Activated CD4-positive, alpha-beta T cell treated with anti-CD3 and anti-CD28 coated beads for 36 hours (primary cell): ENCODE measurements at regions not wholly inside any gene's neighbourhood (a gene's known extent, or its start where the extent isn't known, plus 50 kb on each side); places are given as distances from the start of the nearest gene placed in this dataset.

ENCODE experiments used
- ATAC-seq: fragments of 200-7000 bp; cut with Tn5 transposase; one replicate; pipeline ENCODE4 v1.10.0; 2021; ENCODE audit warnings: mild to moderate bottlenecking, moderate library complexity
- CTCF ChIA-PET: fragments of 350-600 bp; sonication (Branson Sonifier 250); formaldehyde crosslinking; loops from one replicate; lab custom pipeline; 2021; ENCODE audit warnings: antibody characterized with exemption; lab: Charles Lee
- POLR2A ChIA-PET: fragments of 350-600 bp; sonication (Branson Sonifier 250); formaldehyde crosslinking; loops from one replicate; lab custom pipeline; 2021; ENCODE audit warnings: antibody characterized with exemption, inconsistent platforms; lab: Charles Lee
- DNase-seq: peaks from one replicate; pipeline ENCODE4 v3.0.0-alpha.2; 2020
- H3K27ac Mint-ChIP-seq: one replicate; pipeline ENCODE4 v1.8.0; 2021; ENCODE audit warnings: mixed read lengths
- H3K27me3 Mint-ChIP-seq: one replicate; pipeline ENCODE4 v1.8.0; 2021; ENCODE audit warnings: mixed read lengths
- H3K36me3 Mint-ChIP-seq: one replicate; pipeline ENCODE4 v1.8.0; 2021; ENCODE audit warnings: low read depth, mixed read lengths
- H3K4me1 Mint-ChIP-seq: one replicate; pipeline ENCODE4 v1.8.0; 2021; ENCODE audit warnings: mixed read lengths
- H3K4me3 Mint-ChIP-seq: one replicate; pipeline ENCODE4 v1.8.0; 2021; ENCODE audit warnings: mild to moderate bottlenecking, moderate library complexity, mixed read lengths
- H3K9me3 Mint-ChIP-seq: one replicate; pipeline ENCODE4 v1.8.0; 2021; ENCODE audit warnings: low read depth, mixed read lengths
- intact Hi-C, 2 experiments: fragments of 100-400 bp; cut with DNase I in 1 of 2; cut with micrococcal nuclease in 1 of 2; formaldehyde crosslinking; loops; one replicate each; pipeline versions ENCODE4 v1.14.2 to v1.15.1; 2022 to 2024; cut with DNase I, micrococcal nuclease

GRCh38 chr9:108275906-108276305 is 579.9 kb downstream of the ACTL7B start:
- no peak overlapping the region for H3K4me3 Mint-ChIP-seq
- H3K36me3 Mint-ChIP-seq = no peaks in the 10 kb centered on the region
- ChIA-PET CTCF (no interaction called here), POLR2A (no interaction called here)
- no peaks in the 10 kb centered on the region for H3K4me1 Mint-ChIP-seq
- H3K27me3 Mint-ChIP-seq = no peaks in the 10 kb centered on the region
- peaks cover 6% of the 10 kb centered on the region for H3K9me3 Mint-ChIP-seq
- intact Hi-C loops = loop anchor here in 1 of 2 experiments (10.0 kb wide), 1 partner anchor 811 kb away; no protein-coding TSS in a partner anchor
- no peak overlapping the region for H3K27ac Mint-ChIP-seq
- no peak for DNase-seq
- ATAC-seq = no peak

GRCh38 chr9:108274971-108275370 is 580.8 kb downstream of the ACTL7B start:
- no peaks in the 10 kb centered on the region for H3K4me1 Mint-ChIP-seq
- DNase-seq (no peak), ATAC-seq (no peak)
- no peak overlapping the region for H3K4me3 Mint-ChIP-seq
- H3K9me3 Mint-ChIP-seq = peaks cover 4% of the 10 kb centered on the region
- intact Hi-C loops = loop anchor here in 1 of 2 experiments (10.0 kb wide), 1 partner anchor 810 kb away; no protein-coding TSS in a partner anchor
- H3K27me3 Mint-ChIP-seq = no peaks in the 10 kb centered on the region
- CTCF ChIA-PET = no interaction called here
- POLR2A ChIA-PET = no interaction called here
- H3K27ac Mint-ChIP-seq = no peak overlapping the region
- no peaks in the 10 kb centered on the region for H3K36me3 Mint-ChIP-seq

- POLR2A ChIA-PET = no interaction called here
These were observed 581.8 kb downstream of the ACTL7B start for GRCh38 chr9:108273988-108274387.

GRCh38 chr9:108272349-108272899 is 583.4 kb downstream of the ACTL7B start:
- intact Hi-C loops = loop anchor here in 1 of 2 experiments (10.0 kb wide), 1 partner anchor 808 kb away; no protein-coding TSS in a partner anchor
- Mint-ChIP-seq H3K9me3 (peaks cover 4% of the 10 kb centered on the region), H3K4me3 (no peak overlapping the region), H3K4me1 (no peaks in the 10 kb centered on the region), H3K27me3 (no peaks in the 10 kb centered on the region), H3K36me3 (no peaks in the 10 kb centered on the region), H3K27ac (no peak overlapping the region)
- CTCF ChIA-PET = no interaction called here
- POLR2A ChIA-PET = no interaction called here
- ATAC-seq = no peak
- no peak for DNase-seq

More at GRCh38 chr9:108273988-108274387, 581.8 kb downstream of the ACTL7B start:
- Mint-ChIP-seq H3K4me1 (no peaks in the 10 kb centered on the region), H3K36me3 (no peaks in the 10 kb centered on the region), H3K4me3 (no peak overlapping the region), H3K27me3 (no peaks in the 10 kb centered on the region), H3K9me3 (peaks cover 4% of the 10 kb centered on the region), H3K27ac (no peak overlapping the region)
- intact Hi-C loops = loop anchor here in 1 of 2 experiments (10.0 kb wide), 1 partner anchor 809 kb away; no protein-coding TSS in a partner anchor
- CTCF ChIA-PET = interaction anchor here (0.8 to 0.9 kb wide), 2 partner anchors 9 to 26 kb away, joined by 3 read pairs; no protein-coding TSS in a partner anchor
- DNase-seq (no peak), ATAC-seq (no peak)

- POLR2A ChIA-PET = no interaction called here
- Mint-ChIP-seq H3K9me3 (peaks cover 8% of the 10 kb centered on the region), H3K27ac (no peak overlapping the region), H3K27me3 (no peaks in the 10 kb centered on the region), H3K4me3 (no peak overlapping the region), H3K4me1 (no peaks in the 10 kb centered on the region), H3K36me3 (no peaks in the 10 kb centered on the region)
- no peak for DNase-seq
- CTCF ChIA-PET = no interaction called here
- intact Hi-C loops = loop anchor here in 1 of 2 experiments (10.0 kb wide), 1 partner anchor 807 kb away; no protein-coding TSS in a partner anchor
- no peak for ATAC-seq
These were observed 584.0 kb downstream of the ACTL7B start for GRCh38 chr9:108271646-108272348.

GRCh38 chr9:108271236-108271635 is 584.5 kb downstream of the ACTL7B start:
- CTCF ChIA-PET = no interaction called here
- Mint-ChIP-seq H3K27me3 (no peaks in the 10 kb centered on the region), H3K36me3 (no peaks in the 10 kb centered on the region), H3K4me1 (no peaks in the 10 kb centered on the region), H3K9me3 (peaks cover 8% of the 10 kb centered on the region), H3K4me3 (no peak overlapping the region), H3K27ac (no peak overlapping the region)
- POLR2A ChIA-PET = no interaction called here
- DNase-seq (no peak), ATAC-seq (no peak)
- intact Hi-C loops = loop anchor here in 1 of 2 experiments (10.0 kb wide), 1 partner anchor 806 kb away; no protein-coding TSS in a partner anchor

- no peak for ATAC-seq
- no peak for DNase-seq
- H3K4me1 Mint-ChIP-seq = no peaks in the 10 kb centered on the region
- no peaks in the 10 kb centered on the region for H3K27me3 Mint-ChIP-seq
- CTCF ChIA-PET = no interaction called here
- peaks cover 8% of the 10 kb centered on the region for H3K9me3 Mint-ChIP-seq
- intact Hi-C loops = loop anchor here in 1 of 2 experiments (10.0 kb wide), 1 partner anchor 806 kb away; no protein-coding TSS in a partner anchor
- no peaks in the 10 kb centered on the region for H3K36me3 Mint-ChIP-seq
- POLR2A ChIA-PET = no interaction called here
- H3K27ac Mint-ChIP-seq = no peak overlapping the region
- H3K4me3 Mint-ChIP-seq = no peak overlapping the region
These were observed 585.2 kb downstream of the ACTL7B start for GRCh38 chr9:108270561-108270960.

- Mint-ChIP-seq H3K9me3 (peaks cover 8% of the 10 kb centered on the region), H3K27me3 (no peaks in the 10 kb centered on the region), H3K36me3 (no peaks in the 10 kb centered on the region), H3K4me1 (no peaks in the 10 kb centered on the region), H3K27ac (no peak overlapping the region), H3K4me3 (no peak overlapping the region)
- ChIA-PET POLR2A (no interaction called here), CTCF (no interaction called here)
- intact Hi-C loops = loop anchor here in 1 of 2 experiments (10.0 kb wide), 1 partner anchor 805 kb away; no protein-coding TSS in a partner anchor
- no peak for DNase-seq
- ATAC-seq = no peak
These were observed 585.7 kb downstream of the ACTL7B start for GRCh38 chr9:108270051-108270450.

GRCh38 chr9:108269371-108269770 is 586.4 kb downstream of the ACTL7B start:
- intact Hi-C loops = no loop called here
- Mint-ChIP-seq H3K27me3 (no peaks in the 10 kb centered on the region), H3K4me3 (no peak overlapping the region), H3K4me1 (no peaks in the 10 kb centered on the region), H3K9me3 (peaks cover 5% of the 10 kb centered on the region), H3K36me3 (no peaks in the 10 kb centered on the region), H3K27ac (no peak overlapping the region)
- POLR2A ChIA-PET = no interaction called here
- ATAC-seq (no peak), DNase-seq (no peak)
- CTCF ChIA-PET = interaction anchor here (0.6 kb wide), 1 partner anchor 1095 kb away, joined by 3 read pairs; no protein-coding TSS in a partner anchor

GRCh38 chr9:108265065-108265464 is 590.7 kb downstream of the ACTL7B start:
- intact Hi-C loops = no loop called here
- POLR2A ChIA-PET = no interaction called here
- ATAC-seq (no peak), DNase-seq (no peak)
- Mint-ChIP-seq H3K27ac (no peak overlapping the region), H3K4me3 (no peak overlapping the region), H3K36me3 (no peaks in the 10 kb centered on the region), H3K4me1 (no peaks in the 10 kb centered on the region), H3K27me3 (no peaks in the 10 kb centered on the region), H3K9me3 (peaks cover 4% of the 10 kb centered on the region)
- CTCF ChIA-PET = no interaction called here

GRCh38 chr9:108264093-108264492 is 591.7 kb downstream of the ACTL7B start:
- ChIA-PET CTCF (no interaction called here), POLR2A (no interaction called here)
- no peaks in the 10 kb centered on the region for H3K27me3 Mint-ChIP-seq
- no peaks in the 10 kb centered on the region for H3K36me3 Mint-ChIP-seq
- ATAC-seq (no peak), DNase-seq (no peak)
- no peak overlapping the region for H3K27ac Mint-ChIP-seq
- peaks cover 4% of the 10 kb centered on the region for H3K9me3 Mint-ChIP-seq
- no peak overlapping the region for H3K4me3 Mint-ChIP-seq
- intact Hi-C loops = no loop called here
- no peaks in the 10 kb centered on the region for H3K4me1 Mint-ChIP-seq

- CTCF ChIA-PET = no interaction called here
- H3K4me3 Mint-ChIP-seq = no peak overlapping the region
- H3K27me3 Mint-ChIP-seq = no peaks in the 10 kb centered on the region
- POLR2A ChIA-PET = no interaction called here
- H3K9me3 Mint-ChIP-seq = peaks cover 4% of the 10 kb centered on the region
- DNase-seq = no peak
- H3K4me1 Mint-ChIP-seq = no peaks in the 10 kb centered on the region
- H3K27ac Mint-ChIP-seq = no peak overlapping the region
- no peaks in the 10 kb centered on the region for H3K36me3 Mint-ChIP-seq
- intact Hi-C loops = no loop called here
- no peak for ATAC-seq
These were observed 593.0 kb downstream of the ACTL7B start for GRCh38 chr9:108262836-108263235.
